ENCODE measurements at regions not wholly inside any gene's neighbourhood (a gene's known extent, or its start where the extent isn't known, plus 50 kb on each side); places are given as distances from the start of the nearest gene placed in this dataset.

GRCh38 chr10:125337510-125337909, 177.1 kb upstream of the CTBP2 start:
- Histone ChIP-seq H3K27me3 (no peaks in the 10 kb centered on the region), H4K20me1 (ENCODE audit: low read depth) (no peaks in the 10 kb centered on the region), H3K79me2 (ENCODE audit: low read depth) (no peaks in the 10 kb centered on the region), H3K4me2 (no peak overlapping the region), H3K9ac (no peak overlapping the region), H2AFZ (replicated peaks) (no peak overlapping the region), H3K9me3 (ENCODE audit: low read depth) (no peaks in the 10 kb centered on the region), H3K36me3 (no peaks in the 10 kb centered on the region), H3F3A (ENCODE audit: low read depth) (no peaks in the 10 kb centered on the region), H3K4me3 (no peak overlapping the region), H3K4me1 (no peaks in the 10 kb centered on the region), H3K27ac (no peak overlapping the region)
- H3K9me3 Mint-ChIP-seq, result peaks cover 3% of the 10 kb centered on the region
- no peak overlapping the region for H3K27ac Mint-ChIP-seq
- peak; percentile 7 for DNase-seq (ENCODE audit: low spot score)
- no peak overlapping the region for H3K4me3 Mint-ChIP-seq
- H3K4me1 Mint-ChIP-seq, result no peaks in the 10 kb centered on the region
- no peak for TF ChIP-seq EZH2phosphoT487 (IDR thresholded peaks at IDR 0.05)
- peak; percentile 24 for TF ChIP-seq CTCF (IDR thresholded peaks at IDR 0.05)
- no peak for TF ChIP-seq EZH2 (IDR thresholded peaks at IDR 0.05)
- H3K27me3 Mint-ChIP-seq (ENCODE audit: insufficient read depth, low read depth), result peaks cover 5% of the 10 kb centered on the region
- H3K36me3 Mint-ChIP-seq, result no peaks in the 10 kb centered on the region

GRCh38 chr10:125334545-125334944, 174.2 kb upstream of the CTBP2 start:
- TF ChIP-seq EZH2 (IDR thresholded peaks at IDR 0.05), result no peak
- no peak for TF ChIP-seq CTCF (IDR thresholded peaks at IDR 0.05)
- no peak for TF ChIP-seq EZH2phosphoT487 (IDR thresholded peaks at IDR 0.05)
- no peaks in the 10 kb centered on the region for H4K20me1 ChIP-seq (ENCODE audit: low read depth)
- no peak overlapping the region for H3K4me2 ChIP-seq
- Mint-ChIP-seq H3K36me3 (no peaks in the 10 kb centered on the region), H3K27ac (no peak overlapping the region), H3K4me3 (no peak overlapping the region), H3K27me3 (ENCODE audit: insufficient read depth, low read depth) (peaks cover 5% of the 10 kb centered on the region), H3K9me3 (peaks cover 3% of the 10 kb centered on the region), H3K4me1 (no peaks in the 10 kb centered on the region)
- no peaks in the 10 kb centered on the region for H3K36me3 ChIP-seq
- no peaks in the 10 kb centered on the region for H3K79me2 ChIP-seq (ENCODE audit: low read depth)
- H3K27me3 ChIP-seq, result no peaks in the 10 kb centered on the region
- H3K9me3 ChIP-seq (ENCODE audit: low read depth), result no peaks in the 10 kb centered on the region
- H3F3A ChIP-seq (ENCODE audit: low read depth), result no peaks in the 10 kb centered on the region
- H3K4me1 ChIP-seq, result no peaks in the 10 kb centered on the region
- H2AFZ ChIP-seq (replicated peaks), result no peak overlapping the region
- DNase-seq (ENCODE audit: low spot score), result no peak
- no peak overlapping the region for H3K4me3 ChIP-seq
- no peak overlapping the region for H3K9ac ChIP-seq
- H3K27ac ChIP-seq, result no peak overlapping the region

GRCh38 chr10:125333769-125334168, 173.4 kb upstream of the CTBP2 start:
- no peaks in the 10 kb centered on the region for H3K36me3 Mint-ChIP-seq
- no peak for DNase-seq (ENCODE audit: low spot score)
- no peak overlapping the region for H3K27ac Mint-ChIP-seq
- no peaks in the 10 kb centered on the region for H3K9me3 ChIP-seq (ENCODE audit: low read depth)
- no peak overlapping the region for H3K4me2 ChIP-seq
- no peaks in the 10 kb centered on the region for H3K4me1 ChIP-seq
- peaks cover 5% of the 10 kb centered on the region for H3K27me3 Mint-ChIP-seq (ENCODE audit: insufficient read depth, low read depth)
- no peak overlapping the region for H3K4me3 ChIP-seq
- no peaks in the 10 kb centered on the region for H3K4me1 Mint-ChIP-seq
- no peak overlapping the region for H3K9ac ChIP-seq
- H3K79me2 ChIP-seq (ENCODE audit: low read depth), result no peaks in the 10 kb centered on the region
- no peak overlapping the region for H3K27ac ChIP-seq
- no peaks in the 10 kb centered on the region for H4K20me1 ChIP-seq (ENCODE audit: low read depth)
- H3K27me3 ChIP-seq, result no peaks in the 10 kb centered on the region
- H3K4me3 Mint-ChIP-seq, result no peak overlapping the region
- no peak overlapping the region for H2AFZ ChIP-seq (replicated peaks)
- H3K36me3 ChIP-seq, result no peaks in the 10 kb centered on the region
- no peaks in the 10 kb centered on the region for H3F3A ChIP-seq (ENCODE audit: low read depth)
- TF ChIP-seq CTCF (IDR thresholded peaks at IDR 0.05) (no peak), EZH2phosphoT487 (IDR thresholded peaks at IDR 0.05) (no peak), EZH2 (IDR thresholded peaks at IDR 0.05) (no peak)
- H3K9me3 Mint-ChIP-seq, result no peaks in the 10 kb centered on the region

GRCh38 chr10:125333209-125333591, 172.8 kb upstream of the CTBP2 start:
- H3K4me1 ChIP-seq, result no peaks in the 10 kb centered on the region
- no peaks in the 10 kb centered on the region for H3K4me1 Mint-ChIP-seq
- H3K27ac Mint-ChIP-seq, result no peak overlapping the region
- no peaks in the 10 kb centered on the region for H3K9me3 Mint-ChIP-seq
- H3K36me3 ChIP-seq, result no peaks in the 10 kb centered on the region
- no peaks in the 10 kb centered on the region for H3K9me3 ChIP-seq (ENCODE audit: low read depth)
- no peak overlapping the region for H3K4me3 ChIP-seq
- no peaks in the 10 kb centered on the region for H3K27me3 ChIP-seq
- H3K27me3 Mint-ChIP-seq (ENCODE audit: insufficient read depth, low read depth), result peaks cover 5% of the 10 kb centered on the region
- no peak for TF ChIP-seq EZH2phosphoT487 (IDR thresholded peaks at IDR 0.05)
- TF ChIP-seq EZH2 (IDR thresholded peaks at IDR 0.05), result no peak
- no peak for TF ChIP-seq CTCF (IDR thresholded peaks at IDR 0.05)
- no peak overlapping the region for H3K4me3 Mint-ChIP-seq
- no peak overlapping the region for H3K4me2 ChIP-seq
- no peaks in the 10 kb centered on the region for H3K79me2 ChIP-seq (ENCODE audit: low read depth)
- no peaks in the 10 kb centered on the region for H4K20me1 ChIP-seq (ENCODE audit: low read depth)
- no peak for DNase-seq (ENCODE audit: low spot score)
- H3F3A ChIP-seq (ENCODE audit: low read depth), result no peaks in the 10 kb centered on the region
- H3K9ac ChIP-seq, result no peak overlapping the region
- H3K36me3 Mint-ChIP-seq, result no peaks in the 10 kb centered on the region
- no peak overlapping the region for H3K27ac ChIP-seq
- no peak overlapping the region for H2AFZ ChIP-seq (replicated peaks)

Measured in neural progenitor cell (in vitro differentiated cells).